Daoy (cell line): ENCODE measurements at regions not wholly inside any gene's neighbourhood (a gene's known extent, or its start where the extent isn't known, plus 50 kb on each side); places are given as distances from the start of the nearest gene placed in this dataset.
A peak's percentile ranks its signal among the peaks of the same experiment; 100 is the strongest.

Source experiments
- DNase-seq: peaks from one replicate; pipeline ENCODE4 v3.0.0-alpha.2; 2015; ENCODE audit warnings: low read depth

DNA sequence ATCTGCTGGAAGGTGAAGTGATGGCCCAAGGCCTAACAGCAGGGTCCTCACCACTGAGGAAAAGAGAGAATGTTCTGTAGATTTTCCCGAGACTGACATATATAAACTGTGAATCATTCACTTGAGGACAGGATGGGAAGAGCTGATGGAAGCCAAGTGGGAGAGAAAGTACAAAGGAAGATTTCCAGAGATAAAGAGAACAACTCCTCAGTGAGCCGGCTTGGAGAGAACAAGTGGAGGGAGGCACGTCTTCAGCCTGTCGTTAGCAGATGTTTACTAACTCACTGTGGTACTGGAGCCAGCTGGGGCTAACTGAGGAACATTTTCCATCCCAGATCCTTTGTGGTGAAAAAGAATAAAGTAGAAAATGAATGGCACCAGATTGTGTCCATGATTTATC, 552.9 kb upstream of the TNP1 start:
- no peak for DNase-seq

DNA sequence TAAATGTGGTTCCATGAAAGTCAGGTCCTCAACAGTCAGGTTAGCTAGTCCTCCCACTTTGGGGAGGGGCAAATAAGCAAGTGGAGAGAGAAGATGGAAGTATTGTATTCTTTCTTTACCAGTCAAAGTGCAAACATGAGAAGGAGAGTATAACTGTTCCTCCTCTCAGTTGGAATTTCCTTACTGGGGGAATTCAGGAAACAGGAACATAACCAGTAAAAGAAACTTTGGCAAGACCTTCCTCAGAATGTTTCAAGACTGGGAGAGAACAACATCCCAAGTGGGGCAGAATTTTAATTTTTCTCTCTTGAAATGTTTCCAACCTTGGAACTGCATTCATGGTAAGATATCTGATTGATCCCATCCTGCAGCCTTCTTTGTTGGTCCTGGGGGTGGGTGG, 552.4 kb upstream of the TNP1 start:
- no peak for DNase-seq

DNA sequence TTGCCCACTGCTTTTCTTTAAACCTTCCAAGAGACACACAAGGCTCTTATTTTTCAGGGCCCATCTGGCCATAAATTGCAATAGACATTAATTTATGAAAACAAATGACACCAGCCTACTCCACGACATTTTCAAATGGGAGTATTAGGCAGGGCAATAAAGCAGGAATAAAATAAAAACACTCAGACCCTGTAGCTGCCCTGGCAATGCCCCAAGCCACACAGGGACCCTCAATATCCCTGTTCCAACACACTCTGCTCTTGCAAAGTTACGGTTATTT, 550.8 kb upstream of the TNP1 start:
- no peak for DNase-seq

DNA sequence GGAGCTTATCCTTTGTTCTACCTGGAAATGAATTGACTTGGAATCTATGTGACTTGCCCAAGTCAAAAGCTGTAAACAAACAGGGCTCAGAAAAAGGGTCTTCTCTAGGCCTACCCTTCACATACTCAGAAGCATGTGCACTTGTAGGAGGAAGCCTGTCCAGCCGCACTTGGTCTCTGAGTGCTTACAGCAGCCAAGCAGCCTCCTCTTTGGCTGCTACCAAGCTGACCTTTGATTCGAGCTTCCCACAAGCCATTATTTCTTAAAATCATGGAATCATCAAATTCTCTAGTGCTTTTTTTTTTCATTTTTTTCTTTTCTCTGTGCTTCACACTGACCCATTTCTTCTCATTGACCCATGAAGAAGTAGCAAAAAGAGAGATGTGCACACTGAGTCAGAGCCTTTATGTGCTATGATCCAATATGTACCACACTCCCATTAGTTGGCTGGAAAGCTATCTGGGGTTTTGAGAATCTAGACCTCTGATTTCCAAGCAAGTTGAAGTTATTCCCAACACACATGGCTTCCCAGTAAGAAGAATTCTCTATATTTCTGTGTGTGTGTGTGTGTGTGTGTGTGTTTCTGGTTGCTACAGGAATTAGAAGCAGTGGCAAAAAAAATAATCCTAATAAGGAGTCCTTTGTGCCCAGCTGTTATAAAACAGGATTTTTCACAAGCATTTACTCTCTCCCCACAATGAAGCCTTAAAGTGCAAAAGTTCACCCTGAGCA, 550.3 kb upstream of the TNP1 start:
- no peak for DNase-seq

DNA sequence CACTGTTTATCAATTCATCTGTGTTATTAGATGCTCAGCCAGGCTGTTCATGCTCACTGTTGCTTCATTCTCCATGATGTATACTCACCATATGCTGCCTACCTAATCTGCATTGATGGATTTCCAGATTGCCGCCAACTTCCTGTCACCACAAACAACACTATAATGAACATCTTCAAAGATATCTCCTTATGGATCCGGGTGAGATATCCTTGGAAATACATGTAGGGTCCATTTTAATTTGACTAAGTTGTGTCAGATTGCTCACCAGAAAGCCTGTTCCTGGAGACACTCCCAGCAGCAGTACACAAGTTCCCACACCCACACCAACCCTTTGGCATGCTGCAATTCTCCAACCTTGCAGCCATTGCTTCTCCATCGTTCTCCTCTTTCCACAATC, 547.5 kb upstream of the TNP1 start:
- no peak for DNase-seq

GRCh38 chr2:217404236-217404760, 544.4 kb upstream of the TNP1 start:
- DNase-seq = no peak

DNA sequence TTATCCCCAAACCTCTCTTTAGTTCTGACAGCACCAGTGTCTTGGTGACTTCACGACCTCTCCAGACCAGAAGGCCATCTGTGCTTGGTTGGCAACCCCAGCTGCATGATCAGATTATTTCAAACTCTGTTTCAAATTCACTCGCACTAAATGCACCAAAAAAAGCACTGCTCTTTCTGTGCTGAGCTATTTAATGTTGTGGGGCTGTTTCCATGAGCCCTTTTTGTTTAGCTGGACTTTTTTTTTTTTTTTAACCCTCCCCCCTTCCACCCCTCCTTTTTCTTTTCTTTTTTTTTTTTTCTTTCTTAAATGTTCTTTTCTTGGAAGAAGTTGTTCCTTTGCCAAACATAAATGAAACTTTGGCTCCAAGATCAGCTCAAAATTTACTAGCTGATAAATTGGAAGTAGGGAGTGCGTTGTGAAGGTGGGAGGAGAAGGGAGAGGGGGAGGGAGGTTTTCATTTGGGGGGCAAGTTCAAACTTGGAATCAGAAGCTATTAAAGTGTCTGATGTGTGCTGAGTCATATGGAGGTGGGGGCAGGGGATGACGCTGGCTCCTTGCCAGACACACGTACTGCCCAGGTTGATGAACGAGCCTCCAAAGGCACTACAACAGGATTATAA, 543.0 kb upstream of the TNP1 start:
- peak; percentile 48 for DNase-seq

DNA sequence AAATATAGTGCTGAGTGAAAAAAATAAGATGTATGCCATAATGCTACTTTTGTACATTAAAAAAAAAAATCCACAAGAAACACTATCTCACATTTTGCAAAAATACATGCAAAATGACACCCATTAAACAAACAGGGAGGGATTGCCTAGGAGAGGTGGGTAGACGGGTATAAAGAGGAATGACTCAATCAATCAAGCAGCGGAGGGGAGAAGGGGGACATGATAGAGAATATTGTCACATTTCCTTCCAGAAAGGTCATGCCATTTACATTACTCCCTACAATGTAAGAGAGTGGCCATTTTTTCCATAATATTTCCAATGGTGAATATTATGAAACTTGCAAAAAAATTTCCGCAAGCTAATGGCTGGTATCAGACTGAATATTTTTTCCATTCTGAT, 542.3 kb upstream of the TNP1 start:
- DNase-seq = no peak

DNA sequence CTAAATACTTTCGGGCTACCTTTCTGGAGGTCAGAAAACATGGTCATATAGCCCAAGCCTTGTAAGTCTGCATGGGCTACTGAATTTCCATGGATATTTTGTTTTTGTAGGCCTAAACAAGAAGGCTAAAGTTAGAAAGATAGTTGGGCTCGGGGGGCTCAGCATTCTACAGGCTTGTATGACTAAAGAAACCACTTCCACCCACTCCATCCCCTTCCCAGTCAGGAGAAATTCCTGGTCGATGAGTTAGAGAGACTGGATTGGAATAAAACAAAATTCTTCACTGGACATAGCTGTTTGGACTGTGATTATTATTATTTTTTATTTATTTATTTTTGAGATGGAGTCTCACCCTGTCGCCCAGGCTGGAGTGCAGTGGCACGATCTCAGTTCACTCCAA, 539.4 kb upstream of the TNP1 start:
- peak; percentile 43 for DNase-seq

GRCh38 chr2:217398860-217399259, 539.0 kb upstream of the TNP1 start:
- DNase-seq = no peak

- no peak for DNase-seq
Observed at GRCh38 chr2:217398101-217398500, 538.2 kb upstream of the TNP1 start.

DNA sequence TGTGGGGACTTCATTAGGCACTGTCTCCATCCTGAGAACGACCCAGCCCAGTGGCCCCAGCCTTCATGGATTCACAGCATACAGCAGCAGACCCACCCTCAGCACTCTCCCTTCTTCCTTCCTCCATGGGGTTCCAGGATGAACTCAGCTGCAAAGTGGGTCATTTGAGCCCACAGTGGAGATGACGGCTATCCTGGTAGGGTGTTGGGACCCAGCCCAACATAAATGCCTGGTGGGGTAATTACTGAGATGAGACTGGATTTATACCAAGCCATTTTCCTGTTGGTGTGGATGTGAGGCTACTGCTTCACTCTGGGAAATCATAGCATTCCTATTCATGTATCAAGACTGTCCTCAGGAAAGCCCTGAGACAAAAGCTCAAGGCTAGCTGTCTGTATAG, 536.7 kb upstream of the TNP1 start:
- no peak for DNase-seq

- DNase-seq = no peak
Observed at GRCh38 chr2:217396165-217396564, 536.3 kb upstream of the TNP1 start.

- peak; percentile 38 for DNase-seq
Observed at GRCh38 chr2:217394510-217395351, 534.9 kb upstream of the TNP1 start.

DNA sequence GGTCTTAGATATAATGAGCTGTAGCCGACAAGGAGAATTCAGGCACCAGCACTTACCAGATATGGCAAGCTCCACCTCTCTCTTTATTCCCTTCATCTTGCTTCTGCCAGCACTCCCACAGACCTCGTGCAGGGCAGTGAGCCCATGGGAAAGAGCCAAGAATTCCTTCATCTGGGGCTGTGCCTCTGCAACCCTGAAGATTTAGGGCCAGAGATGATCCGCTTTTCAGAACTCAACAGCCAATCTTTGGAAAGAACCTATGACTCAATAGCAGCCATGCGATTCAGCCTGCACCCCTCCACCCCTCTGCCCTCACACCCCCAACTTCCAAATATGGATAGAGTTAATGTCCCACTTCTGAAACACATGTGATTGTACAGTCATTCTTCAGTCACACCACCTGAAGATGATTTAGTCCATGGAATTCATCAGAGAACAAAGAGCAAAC, 533.7 kb upstream of the TNP1 start:
- DNase-seq = peak; percentile 68

DNA sequence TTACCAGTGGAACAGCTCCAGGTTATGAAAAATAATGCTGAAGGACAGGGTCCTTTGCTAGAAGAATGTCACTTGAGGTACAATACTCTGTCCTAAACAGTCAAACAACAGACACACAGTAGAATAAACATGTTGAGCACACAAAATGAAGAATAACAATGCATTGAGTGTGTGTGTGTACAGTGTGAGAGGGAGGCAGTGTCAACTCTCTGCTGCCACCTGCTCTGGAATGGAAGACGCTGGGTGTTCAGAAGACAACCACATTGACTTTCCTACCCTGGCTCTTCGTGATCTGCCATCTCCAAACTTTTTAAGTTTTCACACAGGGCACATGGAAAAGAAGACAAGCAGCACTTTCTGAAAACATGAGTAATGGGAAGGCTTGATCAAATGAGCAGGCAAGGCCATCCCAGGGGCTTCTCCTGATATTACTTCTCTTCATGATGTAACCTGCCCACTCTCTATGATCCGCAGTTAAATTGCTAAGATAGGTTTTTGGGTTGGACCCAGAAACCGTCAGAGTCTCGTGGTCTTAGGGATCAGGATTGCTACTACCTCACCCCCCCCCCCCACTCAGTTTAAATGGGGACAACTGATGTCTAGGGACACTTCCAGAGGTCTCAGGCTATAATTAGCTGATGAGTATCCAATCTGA, 533.2 kb upstream of the TNP1 start:
- DNase-seq = no peak

DNA sequence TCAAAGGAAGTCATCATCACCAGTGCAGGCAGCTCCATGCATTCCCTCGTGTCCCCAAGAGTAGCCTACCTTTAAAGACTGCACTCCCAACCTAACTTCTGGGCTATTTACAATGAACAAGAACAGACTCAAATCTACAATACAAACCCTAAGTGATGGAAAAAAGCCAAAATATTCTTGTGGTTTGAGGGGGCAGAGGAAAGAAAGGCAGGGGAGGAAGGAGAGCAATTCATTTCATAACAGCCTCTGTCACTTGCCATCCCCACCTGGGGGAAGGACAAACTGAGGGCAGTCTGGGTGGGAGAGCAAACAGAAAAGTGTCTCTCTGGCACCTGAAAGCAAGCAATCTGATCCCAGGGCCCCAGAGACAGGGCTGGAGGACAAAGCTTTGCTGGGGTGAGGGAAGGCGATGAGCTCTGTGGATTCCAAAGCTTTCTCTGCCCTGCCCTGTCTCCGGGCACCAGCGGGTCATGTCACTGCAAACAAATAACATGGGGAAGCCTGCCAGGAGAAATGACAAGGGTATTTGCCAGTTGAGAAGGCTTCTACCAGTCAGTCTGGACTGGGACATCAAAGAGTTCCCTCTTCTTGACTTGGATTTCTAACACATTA, 528.0 kb upstream of the TNP1 start:
- DNase-seq = no peak

- no peak for DNase-seq
Observed at GRCh38 chr2:217386041-217386440, 526.2 kb upstream of the TNP1 start.

GRCh38 chr2:217383620-217384019, 523.8 kb upstream of the TNP1 start:
- DNase-seq = no peak

GRCh38 chr2:217382794-217383193, 522.9 kb upstream of the TNP1 start:
- no peak for DNase-seq

- DNase-seq = no peak
Observed at GRCh38 chr2:217379807-217380206, 519.9 kb upstream of the TNP1 start.

GRCh38 chr2:217372794-217373193, 512.9 kb upstream of the TNP1 start:
- DNase-seq = no peak
